ENCODE measurements at regions not wholly inside any gene's neighbourhood (a gene's known extent, or its start where the extent isn't known, plus 50 kb on each side); places are given as distances from the start of the nearest gene placed in this dataset.

DNA sequence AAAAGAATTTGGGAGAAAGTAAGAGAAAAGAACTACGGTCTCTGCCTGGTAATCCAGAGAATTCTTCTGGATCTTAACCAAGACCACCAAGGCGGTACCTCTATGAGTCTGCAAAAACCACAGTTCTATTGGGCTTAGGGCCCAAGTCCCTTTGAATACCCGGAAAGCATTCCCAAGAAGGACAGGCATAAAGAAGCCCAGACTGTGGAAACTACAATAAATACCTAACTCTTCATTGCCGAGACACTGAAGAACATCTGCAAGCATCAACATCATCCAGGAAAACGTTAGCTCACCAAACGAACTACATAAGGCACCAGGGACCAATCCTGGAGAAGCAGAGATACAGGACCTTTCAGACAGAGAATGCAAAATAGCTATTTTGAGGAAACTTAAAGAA is 162.3 kb upstream of the TMC3 start:
- Histone ChIP-seq H3K36me3 (no peaks in the 10 kb centered on the region), H3K4me3 (no peak overlapping the region), H3K27ac (no peak overlapping the region), H3K27me3 (no peaks in the 10 kb centered on the region), H3K4me1 (no peaks in the 10 kb centered on the region), H3K9me3 (no peaks in the 10 kb centered on the region)
- intact Hi-C loops (cut with DNase I) = no loop called here
- 61% methylated on average over 6 of the region's 6 CpGs for WGBS (ENCODE audit: insufficient coverage, low coverage, low lambda C conversion rate, missing lambda C conversion rate)
- no peak for DNase-seq
- TF ChIP-seq POLR2A (IDR thresholded peaks at IDR 0.05) (no peak), CTCF (IDR thresholded peaks at IDR 0.05) (no peak)
- ATAC-seq = no peak

DNA sequence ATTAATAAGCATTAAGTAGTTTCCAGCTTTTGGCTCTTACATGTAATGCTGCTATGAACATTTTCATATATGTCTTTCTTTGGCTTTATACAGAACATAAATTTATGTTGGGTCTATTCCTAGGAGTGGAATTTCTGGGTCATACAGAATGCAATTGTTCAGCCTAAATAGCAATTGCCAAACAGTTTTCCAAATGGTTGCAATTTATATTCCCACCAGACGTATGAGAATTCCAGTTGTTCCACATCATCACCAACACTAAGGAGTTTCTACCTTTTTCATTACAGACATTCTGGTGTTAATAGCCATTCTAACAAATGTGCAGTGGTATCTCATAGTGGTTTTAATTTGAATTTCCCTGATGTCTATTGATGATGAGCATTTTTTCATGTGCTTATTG is 160.1 kb upstream of the TMC3 start:
- TF ChIP-seq POLR2A (IDR thresholded peaks at IDR 0.05) (no peak), CTCF (IDR thresholded peaks at IDR 0.05) (no peak)
- ATAC-seq = no peak
- DNase-seq = no peak
- H3K27ac ChIP-seq = no peak overlapping the region
- no peak overlapping the region for H3K4me3 ChIP-seq
- WGBS (ENCODE audit: insufficient coverage, low coverage, low lambda C conversion rate, missing lambda C conversion rate) = 77% methylated on average over 1 of the region's 1 CpG
- intact Hi-C loops (cut with DNase I) = no loop called here
- no peaks in the 10 kb centered on the region for H3K9me3 ChIP-seq
- H3K4me1 ChIP-seq = no peaks in the 10 kb centered on the region
- no peaks in the 10 kb centered on the region for H3K36me3 ChIP-seq
- no peaks in the 10 kb centered on the region for H3K27me3 ChIP-seq

- H3K9me3 ChIP-seq = no peaks in the 10 kb centered on the region
- no peak overlapping the region for H3K4me3 ChIP-seq
- ATAC-seq = no peak
- WGBS (ENCODE audit: insufficient coverage, low coverage, low lambda C conversion rate, missing lambda C conversion rate) = 87% methylated on average over 1 of the region's 1 CpG
- no peak for DNase-seq
- H3K27me3 ChIP-seq = no peaks in the 10 kb centered on the region
- intact Hi-C loops (cut with DNase I) = no loop called here
- no peak overlapping the region for H3K27ac ChIP-seq
- no peaks in the 10 kb centered on the region for H3K4me1 ChIP-seq
- no peaks in the 10 kb centered on the region for H3K36me3 ChIP-seq
- no peak for TF ChIP-seq CTCF (IDR thresholded peaks at IDR 0.05)
- TF ChIP-seq POLR2A (IDR thresholded peaks at IDR 0.05) = no peak
Observed at GRCh38 chr15:81532001-81532400, 158.0 kb upstream of the TMC3 start.

DNA sequence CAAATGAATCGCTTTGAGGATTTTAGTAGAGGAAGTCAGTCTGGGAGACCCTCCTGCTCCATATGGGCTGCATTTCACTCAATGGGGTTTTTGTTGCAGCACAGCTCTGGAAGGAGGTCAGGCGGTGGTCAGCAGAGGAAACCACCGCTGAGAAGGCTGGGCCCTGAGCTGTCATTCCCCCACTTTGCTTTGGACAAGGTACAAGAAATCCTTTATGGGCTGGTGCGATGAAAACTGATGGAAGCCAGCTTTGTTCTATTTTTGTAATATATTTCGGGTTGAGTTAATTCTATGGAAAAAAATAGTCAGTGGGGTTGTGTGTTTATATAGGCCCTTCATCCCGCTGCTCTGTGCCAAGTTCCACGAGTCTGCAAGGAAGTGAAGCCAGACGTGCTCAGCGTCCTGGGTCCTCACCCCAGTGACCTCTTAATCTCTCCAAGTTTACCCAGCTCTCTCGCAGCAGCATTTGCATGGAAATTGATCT is 157.1 kb upstream of the TMC3 start:
- H3K36me3 ChIP-seq = no peaks in the 10 kb centered on the region
- no peaks in the 10 kb centered on the region for H3K4me1 ChIP-seq
- WGBS (ENCODE audit: insufficient coverage, low coverage, low lambda C conversion rate, missing lambda C conversion rate) = 45% methylated on average over 5 of the region's 10 CpGs
- intact Hi-C loops (cut with DNase I) = no loop called here
- no peaks in the 10 kb centered on the region for H3K27me3 ChIP-seq
- ATAC-seq (no peak), DNase-seq (no peak)
- TF ChIP-seq CTCF (IDR thresholded peaks at IDR 0.05) (no peak), POLR2A (IDR thresholded peaks at IDR 0.05) (no peak)
- no peak overlapping the region for H3K4me3 ChIP-seq
- no peak overlapping the region for H3K27ac ChIP-seq
- no peaks in the 10 kb centered on the region for H3K9me3 ChIP-seq

GRCh38 chr15:81530271-81530691 is 156.3 kb upstream of the TMC3 start:
- DNase-seq (no peak), ATAC-seq (no peak)
- intact Hi-C loops (cut with DNase I) = no loop called here
- TF ChIP-seq CTCF (IDR thresholded peaks at IDR 0.05) = no peak
- TF ChIP-seq POLR2A (IDR thresholded peaks at IDR 0.05) = no peak
- no peaks in the 10 kb centered on the region for H3K4me1 ChIP-seq
- H3K27me3 ChIP-seq = no peaks in the 10 kb centered on the region
- no peaks in the 10 kb centered on the region for H3K36me3 ChIP-seq
- H3K27ac ChIP-seq = no peak overlapping the region
- no peaks in the 10 kb centered on the region for H3K9me3 ChIP-seq
- WGBS (ENCODE audit: insufficient coverage, low coverage, low lambda C conversion rate, missing lambda C conversion rate) = 52% methylated on average over 3 of the region's 3 CpGs
- no peak overlapping the region for H3K4me3 ChIP-seq

Data from right lobe of liver (tissue), 6 donors.